GM21717 (cell line): ENCODE measurements at regions not wholly inside any gene's neighbourhood (a gene's known extent, or its start where the extent isn't known, plus 50 kb on each side); places are given as distances from the start of the nearest gene placed in this dataset.

Source experiments
- ATAC-seq: cut with Tn5 transposase; IDR thresholded peaks from one replicate; pipeline ENCODE4 v1.9.1; 2021; ENCODE audit warnings: mild to moderate bottlenecking, moderate library complexity; ENCODE audit not compliant: unreplicated experiment

- no peak for ATAC-seq
Measured at GRCh38 chr1:163872067-163872466, 550.3 kb downstream of the NUF2 start.

- ATAC-seq, result no peak
Measured at GRCh38 chr1:163874070-163874469, 552.3 kb downstream of the NUF2 start.

GRCh38 chr1:163875200-163875926, 553.6 kb downstream of the NUF2 start:
- ATAC-seq, result no peak

GRCh38 chr1:163875927-163876320, 554.2 kb downstream of the NUF2 start:
- no peak for ATAC-seq

GRCh38 chr1:163876546-163876945, 554.8 kb downstream of the NUF2 start:
- no peak for ATAC-seq

GRCh38 chr1:163877016-163877415, 555.3 kb downstream of the NUF2 start:
- ATAC-seq, result no peak

- ATAC-seq, result no peak
Measured at GRCh38 chr1:163885510-163885909, 563.8 kb downstream of the NUF2 start.

- ATAC-seq, result no peak
Measured at GRCh38 chr1:163896001-163896400, 574.2 kb downstream of the NUF2 start.

- ATAC-seq, result no peak
Measured at GRCh38 chr1:163897412-163898155, 575.8 kb downstream of the NUF2 start.

- no peak for ATAC-seq
Measured at GRCh38 chr1:163906283-163906682, 584.5 kb downstream of the NUF2 start.

- ATAC-seq, result no peak
Measured at GRCh38 chr1:163912170-163912884, 590.6 kb downstream of the NUF2 start.

- peak; percentile 74 for ATAC-seq
Measured at GRCh38 chr1:163914785-163915413, 593.1 kb downstream of the NUF2 start.

- ATAC-seq, result peak; percentile 88
Measured at GRCh38 chr1:163922743-163923201, 601.0 kb downstream of the NUF2 start.

- ATAC-seq, result no peak
Measured at GRCh38 chr1:163924041-163924440, 602.3 kb downstream of the NUF2 start.

GRCh38 chr1:163927493-163927892, 605.7 kb downstream of the NUF2 start:
- ATAC-seq, result no peak

- no peak for ATAC-seq
Measured at GRCh38 chr1:163928069-163928468, 606.3 kb downstream of the NUF2 start.

GRCh38 chr1:163928651-163929050, 606.9 kb downstream of the NUF2 start:
- ATAC-seq, result no peak

GRCh38 chr1:163932901-163933300, 611.1 kb downstream of the NUF2 start:
- ATAC-seq, result no peak

GRCh38 chr1:163933437-163933836, 611.7 kb downstream of the NUF2 start:
- no peak for ATAC-seq

GRCh38 chr1:163935738-163936374, 614.1 kb downstream of the NUF2 start:
- ATAC-seq, result no peak

GRCh38 chr1:163959622-163960021, 599.4 kb upstream of the PBX1 start:
- ATAC-seq, result no peak
